Panc1 (cell line): ENCODE measurements at regions not wholly inside any gene's neighbourhood (a gene's known extent, or its start where the extent isn't known, plus 50 kb on each side); places are given as distances from the start of the nearest gene placed in this dataset.
"Not testable (repeated sequence)": the region's sequence is repeated elsewhere in the genome, so short reads cannot be mapped to it uniquely, and the experiment has no call there.

ENCODE experiments used
- SIN3A ChIP-seq: IDR thresholded peaks from 2 replicates; pipeline ENCODE4 v1.6.1; 2012; ENCODE audit warnings: low read depth, mild to moderate bottlenecking, low read length, moderate library complexity, borderline replicate concordance; ENCODE audit not compliant: insufficient read depth
- TCF7L2 ChIP-seq: IDR thresholded peaks from 2 replicates; pipeline ENCODE4 v1.6.1; 2011; ENCODE audit warnings: mild to moderate bottlenecking, low read depth, low read length, inconsistent platforms
- TF ChIP-seq, protein P1 (sequence below): fragments of 450-650 bp; IDR thresholded peaks from 2 replicates; pipeline ENCODE4 v1.5.1; 2017; ENCODE audit warnings: mild to moderate bottlenecking

DNA sequence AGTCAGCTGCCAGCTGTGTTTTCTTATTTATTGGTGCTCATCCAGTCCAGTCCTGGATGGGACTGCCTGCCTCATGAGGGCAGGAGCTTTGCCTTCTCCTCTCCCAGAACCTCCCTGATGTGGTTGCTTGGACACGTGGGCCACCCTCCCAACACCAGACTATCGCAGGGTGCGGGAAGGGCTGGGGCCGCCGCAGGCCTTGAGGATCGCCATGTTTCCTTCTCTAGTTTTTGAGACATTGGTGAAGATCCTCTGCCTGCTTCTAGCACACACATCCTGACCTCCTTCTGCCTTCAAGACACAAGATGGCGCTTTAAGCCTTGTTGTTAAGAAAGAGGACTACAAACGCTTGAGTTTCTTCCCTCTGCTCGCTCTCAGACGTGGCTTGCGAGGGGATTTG, 2937.0 kb downstream of the RPIA start:
- TF ChIP-seq TCF7L2, SIN3A: not testable (repeated sequence)
- TF ChIP-seq, protein P1, sequence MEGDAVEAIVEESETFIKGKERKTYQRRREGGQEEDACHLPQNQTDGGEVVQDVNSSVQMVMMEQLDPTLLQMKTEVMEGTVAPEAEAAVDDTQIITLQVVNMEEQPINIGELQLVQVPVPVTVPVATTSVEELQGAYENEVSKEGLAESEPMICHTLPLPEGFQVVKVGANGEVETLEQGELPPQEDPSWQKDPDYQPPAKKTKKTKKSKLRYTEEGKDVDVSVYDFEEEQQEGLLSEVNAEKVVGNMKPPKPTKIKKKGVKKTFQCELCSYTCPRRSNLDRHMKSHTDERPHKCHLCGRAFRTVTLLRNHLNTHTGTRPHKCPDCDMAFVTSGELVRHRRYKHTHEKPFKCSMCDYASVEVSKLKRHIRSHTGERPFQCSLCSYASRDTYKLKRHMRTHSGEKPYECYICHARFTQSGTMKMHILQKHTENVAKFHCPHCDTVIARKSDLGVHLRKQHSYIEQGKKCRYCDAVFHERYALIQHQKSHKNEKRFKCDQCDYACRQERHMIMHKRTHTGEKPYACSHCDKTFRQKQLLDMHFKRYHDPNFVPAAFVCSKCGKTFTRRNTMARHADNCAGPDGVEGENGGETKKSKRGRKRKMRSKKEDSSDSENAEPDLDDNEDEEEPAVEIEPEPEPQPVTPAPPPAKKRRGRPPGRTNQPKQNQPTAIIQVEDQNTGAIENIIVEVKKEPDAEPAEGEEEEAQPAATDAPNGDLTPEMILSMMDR: 0 out of 2 replicates have a peak, but pooled peaks have one; percentile 6
